ENCODE measurements at regions not wholly inside any gene's neighbourhood (a gene's known extent, or its start where the extent isn't known, plus 50 kb on each side); places are given as distances from the start of the nearest gene placed in this dataset.

DNA sequence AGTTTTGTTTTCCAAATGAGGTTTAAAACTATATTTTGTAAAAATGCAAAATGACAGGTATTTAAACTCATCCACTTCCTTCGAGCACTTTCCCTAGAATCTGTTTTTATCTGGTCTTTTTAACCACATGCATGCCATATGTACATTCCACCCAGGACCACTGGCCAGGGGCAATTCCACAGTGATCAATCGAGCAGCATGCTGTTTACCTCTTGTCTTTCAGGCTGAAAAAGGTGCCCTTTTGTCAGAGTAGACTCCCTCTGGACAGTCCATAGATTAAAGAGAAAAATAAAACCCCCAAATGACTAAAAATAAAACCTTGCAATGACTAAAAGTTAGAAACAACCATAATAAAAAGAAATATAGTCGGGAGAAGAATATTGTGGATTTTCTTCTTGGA, 313.3 kb downstream of the LMO4 start:
- TF ChIP-seq, protein P1, sequence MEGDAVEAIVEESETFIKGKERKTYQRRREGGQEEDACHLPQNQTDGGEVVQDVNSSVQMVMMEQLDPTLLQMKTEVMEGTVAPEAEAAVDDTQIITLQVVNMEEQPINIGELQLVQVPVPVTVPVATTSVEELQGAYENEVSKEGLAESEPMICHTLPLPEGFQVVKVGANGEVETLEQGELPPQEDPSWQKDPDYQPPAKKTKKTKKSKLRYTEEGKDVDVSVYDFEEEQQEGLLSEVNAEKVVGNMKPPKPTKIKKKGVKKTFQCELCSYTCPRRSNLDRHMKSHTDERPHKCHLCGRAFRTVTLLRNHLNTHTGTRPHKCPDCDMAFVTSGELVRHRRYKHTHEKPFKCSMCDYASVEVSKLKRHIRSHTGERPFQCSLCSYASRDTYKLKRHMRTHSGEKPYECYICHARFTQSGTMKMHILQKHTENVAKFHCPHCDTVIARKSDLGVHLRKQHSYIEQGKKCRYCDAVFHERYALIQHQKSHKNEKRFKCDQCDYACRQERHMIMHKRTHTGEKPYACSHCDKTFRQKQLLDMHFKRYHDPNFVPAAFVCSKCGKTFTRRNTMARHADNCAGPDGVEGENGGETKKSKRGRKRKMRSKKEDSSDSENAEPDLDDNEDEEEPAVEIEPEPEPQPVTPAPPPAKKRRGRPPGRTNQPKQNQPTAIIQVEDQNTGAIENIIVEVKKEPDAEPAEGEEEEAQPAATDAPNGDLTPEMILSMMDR (conservative IDR thresholded peaks at IDR 0.05; ENCODE audit: low read length) = no peak
- no peak for TF ChIP-seq EZH2phosphoT487 (IDR thresholded peaks at IDR 0.05; ENCODE audit: borderline replicate concordance, low read depth, low read length)

Data from OCI-LY7 (cell line).